Stimulated activated CD8-positive, alpha-beta memory T cell treated with anti-CD3 and anti-CD28 coated beads, Interleukin-15, amount 100 ng/mL, for 24 hours (primary cell): ENCODE measurements at regions not wholly inside any gene's neighbourhood (a gene's known extent, or its start where the extent isn't known, plus 50 kb on each side); places are given as distances from the start of the nearest gene placed in this dataset.
"Not testable (repeated sequence)": the region's sequence is repeated elsewhere in the genome, so short reads cannot be mapped to it uniquely, and the experiment has no call there.

ENCODE experiments used
- DNase-seq: peaks from one replicate; pipeline ENCODE4 v3.0.0-alpha.2; 2020; ENCODE audit warnings: low read depth

- no peak for DNase-seq
These were observed 107.9 kb upstream of the DLG1 start for GRCh38 chr3:197406266-197406665.

GRCh38 chr3:197404754-197405153, 106.3 kb upstream of the DLG1 start:
- no peak for DNase-seq

- DNase-seq = no peak
These were observed 105.6 kb upstream of the DLG1 start for GRCh38 chr3:197404030-197404429.

DNA sequence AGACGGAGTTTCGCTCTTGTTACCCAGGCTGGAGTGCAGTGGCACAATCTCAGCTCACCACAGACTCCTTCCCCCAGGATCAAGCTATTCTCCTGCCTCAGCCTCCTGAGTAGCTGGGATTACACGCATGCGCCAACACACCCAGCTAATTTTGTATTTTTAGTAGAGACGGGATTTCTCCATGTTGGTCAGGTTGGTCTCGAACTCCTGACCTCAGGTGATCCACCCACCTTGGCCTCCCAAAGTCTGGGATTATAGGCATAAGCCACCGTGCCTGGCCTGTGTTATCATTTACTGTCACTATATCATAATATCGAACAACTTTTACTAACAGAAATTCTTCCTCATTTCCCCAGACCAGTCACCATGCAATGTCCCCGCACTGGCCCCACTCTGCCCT, 104.0 kb upstream of the DLG1 start:
- DNase-seq = not testable (repeated sequence)

GRCh38 chr3:197399486-197399885, 101.1 kb upstream of the DLG1 start:
- no peak for DNase-seq

DNA sequence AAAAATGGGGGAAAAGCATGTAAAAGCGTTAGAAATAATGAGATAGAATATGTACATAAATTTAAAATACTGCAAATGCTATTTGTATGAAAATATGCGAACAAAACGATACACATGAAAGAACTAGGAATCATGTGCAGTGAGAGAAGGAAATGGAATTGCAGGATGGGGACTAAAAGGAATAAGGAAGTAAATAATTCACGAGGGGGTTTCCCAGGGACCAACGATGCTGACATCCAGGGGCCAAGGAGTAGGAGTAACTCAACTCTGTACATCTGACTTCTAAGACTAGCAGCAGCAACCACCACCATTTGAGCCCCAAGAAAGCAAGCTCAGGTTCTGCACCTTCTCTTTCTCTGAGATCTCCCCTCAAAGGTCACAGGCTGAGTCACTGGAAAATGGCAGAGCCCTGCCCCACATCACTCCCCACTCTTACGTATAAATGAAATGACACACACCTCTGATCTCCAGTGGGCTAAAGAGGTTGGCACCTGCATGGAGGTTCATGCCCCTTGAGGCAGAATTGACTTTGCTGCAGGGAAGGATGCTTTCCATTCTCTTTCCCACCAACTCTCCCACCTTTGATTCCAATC, 100.0 kb upstream of the DLG1 start:
- DNase-seq = no peak

DNA sequence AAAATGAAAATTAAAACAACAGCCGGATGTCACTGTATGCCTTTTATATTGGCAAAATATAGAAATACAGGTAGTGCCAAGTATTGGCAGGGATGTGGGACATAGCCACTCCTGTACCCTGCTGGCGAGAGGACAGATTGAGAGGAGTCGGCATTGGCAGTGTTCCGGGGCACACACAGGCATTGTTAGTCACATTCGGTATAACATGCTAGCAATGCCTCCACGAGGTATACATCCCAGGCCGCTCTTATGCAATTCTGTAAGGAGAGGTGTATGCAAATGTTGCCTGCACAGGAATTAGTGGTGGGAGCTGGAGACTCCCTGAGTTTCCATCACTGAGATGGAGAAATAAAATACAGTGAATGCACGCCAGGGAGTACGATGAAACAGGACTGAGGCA, 99.4 kb upstream of the DLG1 start:
- DNase-seq = no peak

GRCh38 chr3:197394464-197395321, 96.3 kb upstream of the DLG1 start:
- no peak for DNase-seq

GRCh38 chr3:197394126-197394463, 95.7 kb upstream of the DLG1 start:
- not testable (repeated sequence) for DNase-seq

- no peak for DNase-seq
These were observed 95.3 kb upstream of the DLG1 start for GRCh38 chr3:197393711-197394110.

DNA sequence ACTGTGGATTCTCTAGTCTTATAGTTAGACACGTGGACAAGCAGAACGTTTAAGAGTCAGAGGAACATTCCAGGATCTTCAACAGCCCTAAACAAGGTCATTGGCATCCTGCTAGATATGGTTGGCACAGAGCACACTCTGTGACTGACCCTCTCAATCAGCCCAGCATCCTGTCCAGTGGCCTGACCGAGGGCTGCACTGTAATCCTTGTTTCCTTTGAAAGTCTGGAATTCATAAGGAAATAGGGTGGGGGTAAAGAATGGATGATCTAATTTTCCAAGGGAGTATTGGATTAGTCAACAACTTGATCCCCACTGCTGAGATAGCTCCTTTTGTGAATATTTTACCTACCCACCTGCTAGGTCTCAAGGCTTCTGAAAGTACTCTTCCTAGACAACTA, 94.5 kb upstream of the DLG1 start:
- no peak for DNase-seq

- DNase-seq = no peak
These were observed 83.0 kb upstream of the DLG1 start for GRCh38 chr3:197381371-197381770.

GRCh38 chr3:197380786-197381185, 82.4 kb upstream of the DLG1 start:
- DNase-seq = no peak

GRCh38 chr3:197378985-197379718, 80.7 kb upstream of the DLG1 start:
- no peak for DNase-seq

GRCh38 chr3:197376735-197377555, 78.5 kb upstream of the DLG1 start:
- no peak for DNase-seq

GRCh38 chr3:197376020-197376419, 77.6 kb upstream of the DLG1 start:
- DNase-seq = no peak

- no peak for DNase-seq
These were observed 76.6 kb upstream of the DLG1 start for GRCh38 chr3:197375001-197375441.

DNA sequence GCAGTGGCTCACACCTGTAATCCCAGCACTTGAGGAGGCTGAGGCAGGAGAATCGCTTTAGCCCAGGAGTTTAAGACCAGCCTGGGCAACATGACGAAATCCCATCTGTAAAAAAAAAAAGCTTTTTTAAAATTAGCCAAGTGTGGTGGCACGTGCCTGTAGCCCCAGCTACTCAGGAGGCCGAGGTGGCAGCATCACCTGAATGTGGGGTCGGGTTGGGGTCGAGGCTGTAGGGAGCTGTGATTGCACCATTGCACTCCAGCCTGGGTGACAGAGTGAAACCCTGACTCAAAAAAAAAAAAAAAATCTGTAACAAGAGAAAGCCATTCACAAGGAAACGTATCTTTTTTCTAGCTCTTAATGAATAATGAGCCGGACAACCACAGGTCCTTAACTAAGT, 74.7 kb upstream of the DLG1 start:
- DNase-seq = no peak

DNA sequence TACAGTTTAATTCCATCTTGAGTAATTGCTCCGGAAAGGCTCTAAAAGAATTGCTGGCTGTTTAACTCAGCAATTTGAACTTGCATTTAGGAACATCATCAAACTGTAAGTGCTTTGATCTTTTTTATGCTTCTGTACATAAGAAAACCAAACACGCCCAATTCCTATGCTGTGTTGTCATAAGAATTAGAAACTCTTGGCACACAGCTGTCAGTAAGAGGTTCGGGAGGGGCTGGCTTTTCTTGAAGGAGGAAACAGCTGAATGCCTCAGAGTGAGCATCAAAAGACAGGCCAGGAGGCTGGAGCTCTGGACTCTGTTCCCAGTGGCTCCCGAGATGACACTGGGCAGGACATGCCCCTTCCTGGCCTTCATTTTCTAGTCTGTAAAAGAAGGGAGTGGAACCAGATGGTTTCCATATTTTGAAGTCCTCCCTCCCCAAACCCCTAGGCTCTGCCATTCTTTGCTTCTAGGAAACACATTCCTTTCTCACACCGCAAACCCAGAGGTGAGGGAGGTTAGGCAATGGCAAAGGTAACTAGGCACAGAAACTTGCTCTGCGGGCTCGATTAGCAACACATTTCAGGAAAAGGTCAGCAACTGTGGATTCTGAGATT, 73.7 kb upstream of the DLG1 start:
- no peak for DNase-seq

- DNase-seq = no peak
These were observed 73.2 kb upstream of the DLG1 start for GRCh38 chr3:197371591-197372046.

- no peak for DNase-seq
These were observed 71.1 kb upstream of the DLG1 start for GRCh38 chr3:197369545-197369944.

- no peak for DNase-seq
These were observed 70.4 kb upstream of the DLG1 start for GRCh38 chr3:197368821-197369220.
